ENCODE measurements at regions not wholly inside any gene's neighbourhood (a gene's known extent, or its start where the extent isn't known, plus 50 kb on each side); places are given as distances from the start of the nearest gene placed in this dataset.

DNA sequence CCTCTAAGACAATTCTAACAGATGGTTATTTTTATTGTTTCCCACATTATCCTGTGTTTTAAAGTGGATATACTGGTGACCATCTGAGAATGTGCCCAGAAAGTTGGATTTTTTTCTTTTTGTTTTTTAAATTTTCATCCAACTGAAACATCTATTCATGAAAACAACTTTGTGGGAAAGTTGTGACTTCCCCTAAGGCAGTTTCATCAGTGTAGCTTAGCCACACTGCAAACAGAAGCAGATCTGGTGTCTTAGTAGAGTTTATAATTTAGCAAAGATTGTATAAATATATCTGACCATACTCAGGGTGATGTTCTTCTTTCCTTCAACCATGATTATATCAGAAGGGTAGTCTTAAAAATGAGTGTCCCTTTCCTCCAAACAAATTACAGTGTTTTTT, 1241.3 kb downstream of the MAT2B start:
- Histone ChIP-seq H3K36me3 (ENCODE audit: insufficient read depth, low read length) (no peaks in the 10 kb centered on the region), H3K27ac (ENCODE audit: low read depth, low read length) (no peak overlapping the region), H4K20me1 (ENCODE audit: insufficient read depth, low read length) (no peaks in the 10 kb centered on the region), H3K4me3 (ENCODE audit: insufficient read depth, low read length) (no peak overlapping the region), H3K9me3 (ENCODE audit: low read depth, low read length) (no peaks in the 10 kb centered on the region), H3K4me1 (ENCODE audit: insufficient read depth, low read length) (no peaks in the 10 kb centered on the region), H3K27me3 (ENCODE audit: insufficient read depth, low read length) (no peaks in the 10 kb centered on the region), H2AFZ (ENCODE audit: low read length) (no peak overlapping the region), H3K79me2 (ENCODE audit: insufficient read depth, low read length) (no peaks in the 10 kb centered on the region), H3K4me2 (ENCODE audit: insufficient read depth, low read length) (no peak overlapping the region)
- TF ChIP-seq, protein P1, sequence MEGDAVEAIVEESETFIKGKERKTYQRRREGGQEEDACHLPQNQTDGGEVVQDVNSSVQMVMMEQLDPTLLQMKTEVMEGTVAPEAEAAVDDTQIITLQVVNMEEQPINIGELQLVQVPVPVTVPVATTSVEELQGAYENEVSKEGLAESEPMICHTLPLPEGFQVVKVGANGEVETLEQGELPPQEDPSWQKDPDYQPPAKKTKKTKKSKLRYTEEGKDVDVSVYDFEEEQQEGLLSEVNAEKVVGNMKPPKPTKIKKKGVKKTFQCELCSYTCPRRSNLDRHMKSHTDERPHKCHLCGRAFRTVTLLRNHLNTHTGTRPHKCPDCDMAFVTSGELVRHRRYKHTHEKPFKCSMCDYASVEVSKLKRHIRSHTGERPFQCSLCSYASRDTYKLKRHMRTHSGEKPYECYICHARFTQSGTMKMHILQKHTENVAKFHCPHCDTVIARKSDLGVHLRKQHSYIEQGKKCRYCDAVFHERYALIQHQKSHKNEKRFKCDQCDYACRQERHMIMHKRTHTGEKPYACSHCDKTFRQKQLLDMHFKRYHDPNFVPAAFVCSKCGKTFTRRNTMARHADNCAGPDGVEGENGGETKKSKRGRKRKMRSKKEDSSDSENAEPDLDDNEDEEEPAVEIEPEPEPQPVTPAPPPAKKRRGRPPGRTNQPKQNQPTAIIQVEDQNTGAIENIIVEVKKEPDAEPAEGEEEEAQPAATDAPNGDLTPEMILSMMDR (IDR thresholded peaks at IDR 0.05; ENCODE audit: extremely low read depth, low read depth, low read length) = no peak
- DNase-seq (ENCODE audit: insufficient read length, low spot score, missing footprints) = no peak

DNA sequence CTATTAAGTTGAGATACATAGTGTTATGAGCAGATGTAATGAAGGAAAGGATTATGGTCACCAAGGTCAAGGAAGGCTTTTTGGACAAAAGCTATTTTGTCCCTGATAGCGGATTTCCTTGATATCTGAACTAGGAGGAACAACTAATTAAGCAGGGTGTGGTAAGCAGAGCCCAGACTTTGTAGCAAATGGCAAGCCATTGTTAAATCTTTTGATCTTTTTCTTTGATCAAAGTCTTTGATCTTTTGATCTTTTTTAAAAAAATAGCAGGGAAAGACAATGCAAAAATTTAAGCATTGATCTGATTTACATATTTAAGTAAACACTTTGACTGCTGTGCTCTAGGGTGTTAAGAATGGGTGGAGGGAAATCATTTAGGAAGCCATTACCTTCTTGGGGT, 1242.0 kb downstream of the MAT2B start:
- H2AFZ ChIP-seq (ENCODE audit: low read length) = no peak overlapping the region
- H4K20me1 ChIP-seq (ENCODE audit: insufficient read depth, low read length) = no peaks in the 10 kb centered on the region
- DNase-seq (ENCODE audit: insufficient read length, low spot score, missing footprints) = no peak
- no peak overlapping the region for H3K27ac ChIP-seq (ENCODE audit: low read depth, low read length)
- H3K9me3 ChIP-seq (ENCODE audit: low read depth, low read length) = no peaks in the 10 kb centered on the region
- no peaks in the 10 kb centered on the region for H3K36me3 ChIP-seq (ENCODE audit: insufficient read depth, low read length)
- no peaks in the 10 kb centered on the region for H3K4me1 ChIP-seq (ENCODE audit: insufficient read depth, low read length)
- no peaks in the 10 kb centered on the region for H3K27me3 ChIP-seq (ENCODE audit: insufficient read depth, low read length)
- no peak overlapping the region for H3K4me2 ChIP-seq (ENCODE audit: insufficient read depth, low read length)
- TF ChIP-seq, protein P1 (IDR thresholded peaks at IDR 0.05; ENCODE audit: extremely low read depth, low read depth, low read length) = no peak
- H3K79me2 ChIP-seq (ENCODE audit: insufficient read depth, low read length) = no peaks in the 10 kb centered on the region
- no peak overlapping the region for H3K4me3 ChIP-seq (ENCODE audit: insufficient read depth, low read length)

DNA sequence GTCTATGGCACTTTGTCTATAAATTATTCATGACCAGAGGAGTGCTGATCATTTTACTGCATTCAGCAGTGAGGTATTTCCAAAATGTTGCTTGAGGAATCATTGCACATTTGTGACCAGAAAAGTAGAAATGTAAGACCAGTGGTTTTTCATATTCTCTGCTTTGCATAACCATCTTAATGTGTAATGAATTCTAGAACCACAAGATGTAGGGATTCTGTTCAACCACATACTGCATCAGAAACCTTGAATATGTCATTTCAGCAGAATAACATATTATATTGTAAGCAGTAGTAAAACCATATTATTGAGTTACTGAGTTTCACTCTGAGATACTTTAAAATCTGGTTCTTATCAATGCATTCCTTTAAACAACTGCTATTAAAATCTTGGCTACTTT, 1243.4 kb downstream of the MAT2B start:
- TF ChIP-seq, protein P1 (IDR thresholded peaks at IDR 0.05; ENCODE audit: extremely low read depth, low read depth, low read length) = no peak
- H3K9me3 ChIP-seq (ENCODE audit: low read depth, low read length) = peaks cover 2% of the 10 kb centered on the region

DNA sequence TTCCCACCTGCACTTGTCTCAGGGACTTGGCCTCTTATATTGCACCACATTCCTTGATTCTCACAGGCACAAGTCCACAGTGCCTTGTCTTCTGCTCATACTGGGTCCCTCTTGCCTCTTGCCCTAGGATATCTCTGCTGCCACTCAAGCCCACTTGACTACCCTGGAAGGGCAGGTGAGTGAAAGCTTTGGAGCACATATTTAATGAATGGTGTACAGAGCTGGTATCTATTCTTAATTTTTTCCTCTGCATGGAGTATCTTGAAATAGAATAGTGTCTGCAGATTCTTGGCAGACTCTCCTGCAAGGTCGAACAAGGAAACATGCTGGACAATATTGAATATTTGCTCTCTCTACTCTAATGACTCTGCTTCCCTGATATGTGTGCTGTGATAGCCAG, 1248.0 kb downstream of the MAT2B start:
- H3K36me3 ChIP-seq (ENCODE audit: insufficient read depth, low read length) = no peaks in the 10 kb centered on the region
- H3K27me3 ChIP-seq (ENCODE audit: insufficient read depth, low read length) = no peaks in the 10 kb centered on the region
- peaks cover 2% of the 10 kb centered on the region for H3K9me3 ChIP-seq (ENCODE audit: low read depth, low read length)
- no peak for DNase-seq (ENCODE audit: insufficient read length, low spot score, missing footprints)
- no peak overlapping the region for H3K4me2 ChIP-seq (ENCODE audit: insufficient read depth, low read length)
- H3K4me1 ChIP-seq (ENCODE audit: insufficient read depth, low read length) = no peaks in the 10 kb centered on the region
- H3K27ac ChIP-seq (ENCODE audit: low read depth, low read length) = no peak overlapping the region
- H4K20me1 ChIP-seq (ENCODE audit: insufficient read depth, low read length) = no peaks in the 10 kb centered on the region
- H3K4me3 ChIP-seq (ENCODE audit: insufficient read depth, low read length) = no peak overlapping the region
- H3K79me2 ChIP-seq (ENCODE audit: insufficient read depth, low read length) = no peaks in the 10 kb centered on the region
- TF ChIP-seq, protein P1 (IDR thresholded peaks at IDR 0.05; ENCODE audit: extremely low read depth, low read depth, low read length) = no peak
- no peak overlapping the region for H2AFZ ChIP-seq (ENCODE audit: low read length)

More for the DNA sequence above, 1243.4 kb downstream of the MAT2B start:
- H3K79me2 ChIP-seq (ENCODE audit: insufficient read depth, low read length) = no peaks in the 10 kb centered on the region
- H3K4me1 ChIP-seq (ENCODE audit: insufficient read depth, low read length) = no peaks in the 10 kb centered on the region
- H3K27ac ChIP-seq (ENCODE audit: low read depth, low read length) = no peak overlapping the region
- no peaks in the 10 kb centered on the region for H3K36me3 ChIP-seq (ENCODE audit: insufficient read depth, low read length)
- no peaks in the 10 kb centered on the region for H3K27me3 ChIP-seq (ENCODE audit: insufficient read depth, low read length)
- H2AFZ ChIP-seq (ENCODE audit: low read length) = no peak overlapping the region
- no peaks in the 10 kb centered on the region for H4K20me1 ChIP-seq (ENCODE audit: insufficient read depth, low read length)
- no peak for DNase-seq (ENCODE audit: insufficient read length, low spot score, missing footprints)
- no peak overlapping the region for H3K4me3 ChIP-seq (ENCODE audit: insufficient read depth, low read length)
- H3K4me2 ChIP-seq (ENCODE audit: insufficient read depth, low read length) = no peak overlapping the region
